HCT116 (cell line): ENCODE measurements at regions not wholly inside any gene's neighbourhood (a gene's known extent, or its start where the extent isn't known, plus 50 kb on each side); places are given as distances from the start of the nearest gene placed in this dataset.

Source experiments
- POLR2A ChIP-seq: IDR thresholded peaks from 2 replicates; pipeline ENCODE4 v1.7.0; 2011; ENCODE audit warnings: borderline replicate concordance; ENCODE audit not compliant: insufficient read depth, insufficient read length; ENCODE audit errors: extremely low read depth
- POLR2AphosphoS5 ChIP-seq: IDR thresholded peaks from 2 replicates; pipeline ENCODE4 v1.6.1; 2011; ENCODE audit warnings: mild to moderate bottlenecking, low read depth, low read length, moderate library complexity
- ZNF274 ChIP-seq: fragments of 200-500 bp; sonication (Bioruptor generic); IDR thresholded peaks from 2 replicates; pipeline ENCODE4 v1.6.1; 2014; ENCODE audit warnings: mild to moderate bottlenecking, low read depth, low read length, inconsistent platforms
- TF ChIP-seq, protein P1 (sequence below), 3 experiments: fragments of 200-600 bp in 1 of 3; sonication (generic) in 1 of 3; IDR thresholded peaks in 2 of 3; conservative IDR thresholded peaks in 1 of 3; 2 replicates each; pipeline ENCODE4 v1.5.1; 2012 to 2017; ENCODE audit warnings: low read depth in 2 of 3, low read length in 2 of 3, antibody characterized with exemption in 1 of 3, borderline replicate concordance in 1 of 3, control low read depth in 1 of 3, mild to moderate bottlenecking in 1 of 3, mixed read lengths in 1 of 3, mixed run types in 1 of 3, moderate library complexity in 1 of 3; ENCODE audit not compliant: insufficient read depth in 1 of 3

DNA sequence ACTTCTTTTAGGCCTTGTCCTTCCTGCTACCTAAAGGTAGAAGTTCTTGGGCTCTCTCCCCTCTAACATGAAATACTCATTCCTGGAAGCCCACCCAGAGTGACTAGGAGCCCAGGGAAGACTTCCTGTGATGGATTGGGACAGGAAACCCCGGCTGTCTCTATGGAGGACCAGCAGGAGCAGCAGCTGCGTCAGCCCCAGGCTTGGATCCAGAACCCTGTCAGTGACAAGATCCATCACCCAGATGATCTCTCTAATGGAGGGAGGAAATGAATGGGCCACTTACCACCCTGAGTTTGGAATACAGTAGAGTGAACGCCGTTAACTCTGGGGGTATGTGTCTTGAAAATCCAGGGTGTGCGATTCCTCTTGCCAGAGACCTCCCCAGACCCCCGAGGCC, 195.7 kb upstream of the WSCD1 start:
- TF ChIP-seq, protein P1, sequence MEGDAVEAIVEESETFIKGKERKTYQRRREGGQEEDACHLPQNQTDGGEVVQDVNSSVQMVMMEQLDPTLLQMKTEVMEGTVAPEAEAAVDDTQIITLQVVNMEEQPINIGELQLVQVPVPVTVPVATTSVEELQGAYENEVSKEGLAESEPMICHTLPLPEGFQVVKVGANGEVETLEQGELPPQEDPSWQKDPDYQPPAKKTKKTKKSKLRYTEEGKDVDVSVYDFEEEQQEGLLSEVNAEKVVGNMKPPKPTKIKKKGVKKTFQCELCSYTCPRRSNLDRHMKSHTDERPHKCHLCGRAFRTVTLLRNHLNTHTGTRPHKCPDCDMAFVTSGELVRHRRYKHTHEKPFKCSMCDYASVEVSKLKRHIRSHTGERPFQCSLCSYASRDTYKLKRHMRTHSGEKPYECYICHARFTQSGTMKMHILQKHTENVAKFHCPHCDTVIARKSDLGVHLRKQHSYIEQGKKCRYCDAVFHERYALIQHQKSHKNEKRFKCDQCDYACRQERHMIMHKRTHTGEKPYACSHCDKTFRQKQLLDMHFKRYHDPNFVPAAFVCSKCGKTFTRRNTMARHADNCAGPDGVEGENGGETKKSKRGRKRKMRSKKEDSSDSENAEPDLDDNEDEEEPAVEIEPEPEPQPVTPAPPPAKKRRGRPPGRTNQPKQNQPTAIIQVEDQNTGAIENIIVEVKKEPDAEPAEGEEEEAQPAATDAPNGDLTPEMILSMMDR (IDR thresholded peaks at IDR 0.05 in 2 of 3, conservative IDR thresholded peaks at IDR 0.05 in 1 of 3; ENCODE audit: borderline replicate concordance in 1 of 3, insufficient read depth in 1 of 3, low read depth in 2 of 3, low read length in 2 of 3), result no peak
- TF ChIP-seq POLR2A, result no peak
- TF ChIP-seq ZNF274, result no peak
- TF ChIP-seq POLR2AphosphoS5, result no peak
